Stromal cell of bone marrow (primary cell): ENCODE measurements at regions not wholly inside any gene's neighbourhood (a gene's known extent, or its start where the extent isn't known, plus 50 kb on each side); places are given as distances from the start of the nearest gene placed in this dataset.
"Not testable (repeated sequence)": the region's sequence is repeated elsewhere in the genome, so short reads cannot be mapped to it uniquely, and the experiment has no call there.

Experiments
- DNase-seq: peaks from one replicate; pipeline ENCODE4 v3.0.0-alpha.2; 2012; ENCODE audit warnings: low read depth

- no peak for DNase-seq
Measured at GRCh38 chr4:79743014-79743413, 330.0 kb downstream of the ANTXR2 start.

- no peak for DNase-seq
Measured at GRCh38 chr4:79739912-79740311, 331.9 kb upstream of the GK2 start.

- no peak for DNase-seq
Measured at GRCh38 chr4:79723507-79723906, 315.5 kb upstream of the GK2 start.

- DNase-seq = no peak
Measured at GRCh38 chr4:79700356-79700755, 292.3 kb upstream of the GK2 start.

- DNase-seq = no peak
Measured at GRCh38 chr4:79697444-79697843, 289.4 kb upstream of the GK2 start.

- DNase-seq = not testable (repeated sequence)
Measured at GRCh38 chr4:79696534-79696933, 288.5 kb upstream of the GK2 start.

- DNase-seq = no peak
Measured at GRCh38 chr4:79695848-79696247, 287.8 kb upstream of the GK2 start.

- DNase-seq = no peak
Measured at GRCh38 chr4:79689740-79690139, 281.7 kb upstream of the GK2 start.

- no peak for DNase-seq
Measured at GRCh38 chr4:79688691-79689090, 280.7 kb upstream of the GK2 start.

GRCh38 chr4:79687006-79687405 is 279.0 kb upstream of the GK2 start:
- DNase-seq = no peak

- no peak for DNase-seq
Measured at GRCh38 chr4:79685542-79685941, 277.5 kb upstream of the GK2 start.

GRCh38 chr4:79684516-79684915 is 276.5 kb upstream of the GK2 start:
- DNase-seq = no peak

GRCh38 chr4:79682801-79683530 is 274.9 kb upstream of the GK2 start:
- DNase-seq = no peak

- no peak for DNase-seq
Measured at GRCh38 chr4:79682161-79682560, 274.1 kb upstream of the GK2 start.

- DNase-seq = no peak
Measured at GRCh38 chr4:79679859-79680258, 271.8 kb upstream of the GK2 start.

GRCh38 chr4:79678472-79679202 is 270.6 kb upstream of the GK2 start:
- no peak for DNase-seq

- no peak for DNase-seq
Measured at GRCh38 chr4:79676705-79677104, 268.7 kb upstream of the GK2 start.

- not testable (repeated sequence) for DNase-seq
Measured at GRCh38 chr4:79674906-79675305, 266.9 kb upstream of the GK2 start.

- no peak for DNase-seq
Measured at GRCh38 chr4:79673898-79674297, 265.9 kb upstream of the GK2 start.

GRCh38 chr4:79673377-79673776 is 265.3 kb upstream of the GK2 start:
- DNase-seq = no peak

- no peak for DNase-seq
Measured at GRCh38 chr4:79666875-79667274, 258.8 kb upstream of the GK2 start.

GRCh38 chr4:79666112-79666511 is 258.1 kb upstream of the GK2 start:
- DNase-seq = no peak

- no peak for DNase-seq
Measured at GRCh38 chr4:79663865-79664264, 255.8 kb upstream of the GK2 start.

- DNase-seq = no peak
Measured at GRCh38 chr4:79663141-79663540, 255.1 kb upstream of the GK2 start.
